SJSA1 (cell line): ENCODE measurements at regions not wholly inside any gene's neighbourhood (a gene's known extent, or its start where the extent isn't known, plus 50 kb on each side); places are given as distances from the start of the nearest gene placed in this dataset.
"Not testable (repeated sequence)": the region's sequence is repeated elsewhere in the genome, so short reads cannot be mapped to it uniquely, and the experiment has no call there.

Source experiments
- DNase-seq, 2 experiments: peaks; one replicate each; pipeline ENCODE4 v3.0.0-alpha.2; 2015 to 2020; ENCODE audit warnings: low spot score in 2 of 2, low read depth in 1 of 2
- H3K27ac ChIP-seq: fragments of 250-450 bp; sonication (Bioruptor Pico); 2 replicates; pipeline ENCODE4 v1.5.1; 2020; ENCODE audit warnings: mild to moderate bottlenecking, moderate library complexity
- H3K27me3 ChIP-seq: fragments of 250-450 bp; sonication (Bioruptor Pico); replicated peaks from 2 replicates; pipeline ENCODE4 v1.5.1; 2020; ENCODE audit warnings: mild to moderate bottlenecking, moderate library complexity
- H3K36me3 ChIP-seq: fragments of 250-450 bp; sonication (Bioruptor Pico); 2 replicates; pipeline ENCODE4 v1.5.1; 2020; ENCODE audit warnings: mild to moderate bottlenecking
- H3K4me1 ChIP-seq: fragments of 250-450 bp; sonication (Bioruptor Pico); replicated peaks from 2 replicates; pipeline ENCODE4 v1.6.1; 2021; ENCODE audit warnings: mild to moderate bottlenecking
- H3K4me3 ChIP-seq: fragments of 250-450 bp; sonication (Bioruptor Pico); 2 replicates; pipeline ENCODE4 v1.5.1; 2020; ENCODE audit warnings: mild to moderate bottlenecking
- H3K9me3 ChIP-seq: fragments of 250-450 bp; sonication (Bioruptor Pico); replicated peaks from 2 replicates; pipeline ENCODE4 v1.5.1; 2020; ENCODE audit warnings: mild to moderate bottlenecking

DNA sequence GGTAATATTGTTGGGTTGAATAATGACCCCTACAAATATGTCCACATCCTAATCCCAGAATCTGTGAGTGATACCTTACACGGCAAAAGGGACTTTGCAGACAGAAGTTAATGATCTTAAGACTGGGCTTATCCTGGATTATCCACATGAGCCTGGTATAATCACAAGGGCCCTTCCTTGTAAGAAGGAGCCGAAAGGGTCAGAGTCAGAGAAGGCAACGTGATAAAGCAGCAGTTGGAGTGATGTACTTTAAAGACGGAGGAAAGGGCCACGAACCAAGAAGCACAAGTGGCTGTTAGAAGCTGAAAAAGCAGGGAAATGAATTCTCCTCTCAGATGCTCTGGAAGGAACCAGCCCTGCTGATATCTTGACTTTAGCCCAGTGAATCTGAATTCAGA is 137.8 kb downstream of the UTP18 start:
- Histone ChIP-seq H3K4me1 (no peaks in the 10 kb centered on the region; the same call in 1 of the 2 replicates), H3K9me3 (no peaks in the 10 kb centered on the region; the same call in none of the 2 replicates)
- no peak for DNase-seq

DNA sequence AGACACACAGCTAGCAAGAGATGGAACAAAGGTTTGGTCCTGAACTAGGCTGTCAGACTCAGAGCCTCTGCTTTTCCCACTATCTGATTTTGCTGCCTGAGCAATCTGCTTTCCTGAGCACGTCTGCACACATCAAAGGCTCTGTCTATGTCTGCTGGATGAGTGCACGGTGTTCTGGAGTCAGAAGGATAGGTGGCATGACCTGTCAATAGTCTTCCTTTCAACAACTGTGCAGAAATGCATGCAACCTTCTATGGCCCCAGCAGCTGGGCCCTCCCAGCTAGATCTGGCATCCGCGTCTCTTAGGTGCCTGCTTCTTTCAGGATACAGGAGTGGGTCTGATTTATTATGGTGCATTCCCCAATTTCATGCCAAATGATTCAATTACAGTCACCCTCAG is 138.3 kb downstream of the UTP18 start:
- H3K4me3 ChIP-seq = no peak overlapping the region
- no peaks in the 10 kb centered on the region for H3K36me3 ChIP-seq
- no peak overlapping the region for H3K27ac ChIP-seq
- DNase-seq = no peak
- H3K9me3 ChIP-seq = no peaks in the 10 kb centered on the region; the same call in none of the 2 replicates
- peaks cover 12% of the 10 kb centered on the region for H3K27me3 ChIP-seq
- H3K4me1 ChIP-seq = no peaks in the 10 kb centered on the region; the same call in 1 of the 2 replicates

More for the DNA sequence above, 137.8 kb downstream of the UTP18 start:
- Histone ChIP-seq H3K27ac (no peak overlapping the region), H3K36me3 (no peaks in the 10 kb centered on the region), H3K27me3 (peaks cover 12% of the 10 kb centered on the region), H3K4me3 (no peak overlapping the region)

GRCh38 chr17:51401279-51401678 is 140.9 kb downstream of the UTP18 start:
- Histone ChIP-seq H3K9me3 (no peaks in the 10 kb centered on the region; the same call in none of the 2 replicates), H3K27me3 (peaks cover 12% of the 10 kb centered on the region), H3K36me3 (no peaks in the 10 kb centered on the region), H3K4me1 (no peaks in the 10 kb centered on the region; the same call in 1 of the 2 replicates), H3K4me3 (no peak overlapping the region), H3K27ac (no peak overlapping the region)
- DNase-seq = no peak

DNA sequence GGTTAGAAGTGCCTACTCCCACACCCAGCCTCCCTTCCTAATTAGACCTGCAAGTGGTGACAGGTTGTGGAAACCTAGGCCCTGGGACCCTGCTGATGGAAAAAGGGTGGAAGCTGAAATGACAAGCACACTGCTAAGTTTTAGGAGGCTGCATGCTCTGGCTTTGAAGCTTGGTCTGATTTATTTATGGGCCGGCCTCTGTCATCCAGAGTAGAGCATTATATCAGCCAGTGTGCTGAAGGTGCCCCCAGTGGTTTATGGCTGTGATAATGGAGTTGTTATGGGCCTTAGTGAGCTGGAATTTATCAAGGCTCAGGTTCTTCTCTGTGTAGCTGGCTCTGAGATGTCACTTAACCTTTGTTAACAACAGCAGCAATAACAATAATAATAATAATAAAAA is 142.6 kb downstream of the UTP18 start:
- DNase-seq = no peak
- H3K27ac ChIP-seq = no peak overlapping the region
- no peaks in the 10 kb centered on the region; the same call in none of the 2 replicates for H3K9me3 ChIP-seq
- H3K4me1 ChIP-seq = no peaks in the 10 kb centered on the region; the same call in 1 of the 2 replicates
- no peak overlapping the region for H3K4me3 ChIP-seq
- no peaks in the 10 kb centered on the region for H3K36me3 ChIP-seq
- H3K27me3 ChIP-seq = peaks cover 10% of the 10 kb centered on the region

- H3K4me3 ChIP-seq = no peak overlapping the region
- DNase-seq = no peak
- no peaks in the 10 kb centered on the region for H3K4me1 ChIP-seq
- no peaks in the 10 kb centered on the region for H3K9me3 ChIP-seq
- no peaks in the 10 kb centered on the region for H3K36me3 ChIP-seq
- H3K27me3 ChIP-seq = peaks cover 3% of the 10 kb centered on the region; the same call in 1 of the 2 replicates
- H3K27ac ChIP-seq = no peak overlapping the region
Measured at GRCh38 chr17:51407576-51407975, 147.2 kb downstream of the UTP18 start.

- DNase-seq = no peak
- no peaks in the 10 kb centered on the region for H3K4me1 ChIP-seq
- H3K36me3 ChIP-seq = no peaks in the 10 kb centered on the region
- no peak overlapping the region for H3K27ac ChIP-seq
- H3K4me3 ChIP-seq = no peak overlapping the region
- peaks cover 11% of the 10 kb centered on the region; the same call in 1 of the 2 replicates for H3K27me3 ChIP-seq
- H3K9me3 ChIP-seq = no peaks in the 10 kb centered on the region
Measured at GRCh38 chr17:51419476-51419875, 159.1 kb downstream of the UTP18 start.

GRCh38 chr17:51421525-51421924 is 161.2 kb downstream of the UTP18 start:
- H3K4me1 ChIP-seq = no peaks in the 10 kb centered on the region
- H3K36me3 ChIP-seq = no peaks in the 10 kb centered on the region
- no peak overlapping the region for H3K4me3 ChIP-seq
- no peak for DNase-seq
- H3K27ac ChIP-seq = no peak overlapping the region
- no peaks in the 10 kb centered on the region for H3K9me3 ChIP-seq
- H3K27me3 ChIP-seq = 0 out of 2 replicates have a peak, but pooled peaks cover 3% of the 10 kb centered on the region

- DNase-seq = no peak
- Histone ChIP-seq H3K4me1 (no peaks in the 10 kb centered on the region), H3K36me3 (no peaks in the 10 kb centered on the region), H3K9me3 (no peaks in the 10 kb centered on the region), H3K4me3 (no peak overlapping the region), H3K27me3 (no peaks in the 10 kb centered on the region), H3K27ac (no peak overlapping the region)
Measured at GRCh38 chr17:51422634-51423033, 162.3 kb downstream of the UTP18 start.

DNA sequence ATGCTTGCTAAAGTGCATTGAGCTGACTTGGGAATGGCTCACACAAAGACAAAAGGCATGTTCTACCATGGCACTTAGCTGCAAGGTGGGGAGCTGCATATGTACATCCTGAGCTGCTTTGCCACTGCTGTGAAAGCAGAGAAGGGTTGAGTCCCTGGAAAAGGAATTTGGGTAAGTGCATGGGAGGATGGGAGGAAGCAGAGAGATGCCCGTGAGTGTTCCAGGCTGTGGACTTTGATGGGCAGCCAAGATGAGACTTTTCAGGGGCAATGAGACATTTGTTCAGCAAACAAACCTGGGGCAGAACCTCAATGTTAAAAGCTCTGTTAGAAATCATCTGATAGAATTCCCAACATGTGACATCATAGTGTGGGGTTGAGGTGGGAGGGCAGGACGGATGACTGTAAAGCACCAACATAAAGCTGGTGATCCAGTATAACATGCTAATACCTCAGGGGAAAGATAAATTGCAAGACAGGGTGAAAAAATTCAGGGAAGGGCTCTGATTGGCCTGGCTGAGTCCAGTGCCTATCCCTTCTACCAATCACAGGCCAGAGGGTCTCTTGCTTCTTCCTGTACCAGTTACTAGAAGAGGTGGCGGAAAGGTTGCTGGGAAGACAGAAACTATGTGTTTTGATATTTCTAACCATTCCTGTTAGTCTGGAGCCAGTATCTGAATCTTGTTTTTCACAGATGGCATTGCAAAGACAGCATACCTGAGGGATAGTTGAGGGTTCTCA is 163.2 kb downstream of the UTP18 start:
- H3K27ac ChIP-seq = no peak overlapping the region
- no peaks in the 10 kb centered on the region for H3K4me1 ChIP-seq
- H3K36me3 ChIP-seq = no peaks in the 10 kb centered on the region
- H3K27me3 ChIP-seq = no peaks in the 10 kb centered on the region
- no peaks in the 10 kb centered on the region for H3K9me3 ChIP-seq
- no peak for DNase-seq
- H3K4me3 ChIP-seq = no peak overlapping the region

- H3K27me3 ChIP-seq = no peaks in the 10 kb centered on the region
- no peak overlapping the region for H3K27ac ChIP-seq
- no peak overlapping the region for H3K4me3 ChIP-seq
- no peaks in the 10 kb centered on the region for H3K9me3 ChIP-seq
- H3K4me1 ChIP-seq = no peaks in the 10 kb centered on the region
- DNase-seq = no peak
- no peaks in the 10 kb centered on the region for H3K36me3 ChIP-seq
Measured at GRCh38 chr17:51425773-51426172, 165.4 kb downstream of the UTP18 start.

DNA sequence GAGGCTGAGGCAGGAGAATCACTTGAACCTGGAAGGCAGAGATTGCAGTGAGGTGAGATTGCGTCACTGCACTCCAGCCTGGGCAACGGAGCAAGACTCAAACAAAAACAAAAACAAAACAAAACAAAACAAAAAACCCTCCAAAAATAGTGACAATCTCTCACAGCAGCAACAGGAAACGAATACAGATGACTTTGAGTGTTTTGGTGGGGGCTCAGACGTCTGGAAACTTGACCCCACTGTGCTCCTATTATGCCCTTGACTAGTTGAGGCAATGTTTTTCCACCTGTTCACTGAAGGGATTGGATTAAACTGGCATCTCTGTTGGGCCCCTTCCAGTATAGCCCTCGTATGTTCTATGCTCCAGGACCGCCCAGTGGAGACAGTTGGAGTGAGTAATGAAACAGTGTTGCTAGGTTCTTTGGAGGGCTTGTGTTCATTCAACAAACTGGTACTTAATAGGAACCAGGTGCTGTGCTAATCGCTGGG is 167.0 kb downstream of the UTP18 start:
- Histone ChIP-seq H3K4me1 (no peaks in the 10 kb centered on the region), H3K27me3 (no peaks in the 10 kb centered on the region), H3K4me3 (no peak overlapping the region), H3K36me3 (no peaks in the 10 kb centered on the region), H3K9me3 (no peaks in the 10 kb centered on the region), H3K27ac (no peak overlapping the region)
- DNase-seq = no peak

- DNase-seq = peak in 1 of 2 experiments; percentile 36
- no peaks in the 10 kb centered on the region for H3K4me1 ChIP-seq
- no peak overlapping the region for H3K27ac ChIP-seq
- no peaks in the 10 kb centered on the region for H3K9me3 ChIP-seq
- H3K36me3 ChIP-seq = no peaks in the 10 kb centered on the region
- no peak overlapping the region for H3K4me3 ChIP-seq
- no peaks in the 10 kb centered on the region for H3K27me3 ChIP-seq
Measured at GRCh38 chr17:51427856-51428255, 167.5 kb downstream of the UTP18 start.

- Histone ChIP-seq H3K4me1 (no peaks in the 10 kb centered on the region), H3K27ac (no peak overlapping the region), H3K36me3 (no peaks in the 10 kb centered on the region), H3K27me3 (no peaks in the 10 kb centered on the region), H3K9me3 (no peaks in the 10 kb centered on the region), H3K4me3 (no peak overlapping the region)
- peak in 1 of 2 experiments; percentile 39 for DNase-seq
Measured at GRCh38 chr17:51428668-51429495, 168.5 kb downstream of the UTP18 start.

GRCh38 chr17:51429938-51430337 is 169.6 kb downstream of the UTP18 start:
- H3K27ac ChIP-seq, H3K4me3 ChIP-seq: not testable (repeated sequence)

More at GRCh38 chr17:51429938-51430337, 169.6 kb downstream of the UTP18 start:
- H3K9me3 ChIP-seq, H3K27me3 ChIP-seq, H3K36me3 ChIP-seq, H3K4me1 ChIP-seq: not testable (repeated sequence)
- DNase-seq = peak in 1 of 2 experiments; percentile 15
